Activated T-cell treated with anti-CD3 and anti-CD28 coated beads, Interleukin-2, amount 50 U/mL, for 72 hours (primary cell): ENCODE measurements at regions not wholly inside any gene's neighbourhood (a gene's known extent, or its start where the extent isn't known, plus 50 kb on each side); places are given as distances from the start of the nearest gene placed in this dataset.

ENCODE experiments used
- ATAC-seq, 2 donors: fragments of 150-1000 bp; cut with Tn5 transposase; replicated peaks in 1 of 2; 2 replicates each; pipeline ENCODE4 v1.10.0; 2021; ENCODE audit warnings: moderate library complexity in 2 of 2, mild to moderate bottlenecking in 1 of 2
- DNase-seq, 2 donors: peaks; one replicate each; pipeline ENCODE4 v3.0.0; 2021 to 2022; ENCODE audit warnings: mixed read lengths in 1 of 2
- H3K27ac Mint-ChIP-seq: one replicate; pipeline ENCODE4 v1.8.0; 2022; ENCODE audit warnings: mild to moderate bottlenecking, moderate library complexity, mixed read lengths
- H3K27me3 Mint-ChIP-seq: one replicate; pipeline ENCODE4 v1.8.0; 2022; ENCODE audit warnings: low read depth, mixed read lengths
- H3K36me3 Mint-ChIP-seq, 2 donors: one replicate each; pipeline ENCODE4 v1.8.0; 2022; ENCODE audit warnings: mixed read lengths in 2 of 2, mild to moderate bottlenecking in 1 of 2; ENCODE audit not compliant: insufficient read depth in 2 of 2
- H3K4me1 Mint-ChIP-seq: one replicate; pipeline ENCODE4 v1.8.0; 2022; ENCODE audit warnings: low read depth, mixed read lengths
- H3K4me3 Mint-ChIP-seq, 2 donors: one replicate each; pipeline ENCODE4 v1.8.0; 2022; ENCODE audit warnings: mild to moderate bottlenecking in 2 of 2, mixed read lengths in 2 of 2, moderate library complexity in 2 of 2
- H3K9me3 Mint-ChIP-seq, 2 donors: one replicate each; pipeline ENCODE4 v1.8.0; 2022; ENCODE audit warnings: mixed read lengths in 2 of 2

DNA sequence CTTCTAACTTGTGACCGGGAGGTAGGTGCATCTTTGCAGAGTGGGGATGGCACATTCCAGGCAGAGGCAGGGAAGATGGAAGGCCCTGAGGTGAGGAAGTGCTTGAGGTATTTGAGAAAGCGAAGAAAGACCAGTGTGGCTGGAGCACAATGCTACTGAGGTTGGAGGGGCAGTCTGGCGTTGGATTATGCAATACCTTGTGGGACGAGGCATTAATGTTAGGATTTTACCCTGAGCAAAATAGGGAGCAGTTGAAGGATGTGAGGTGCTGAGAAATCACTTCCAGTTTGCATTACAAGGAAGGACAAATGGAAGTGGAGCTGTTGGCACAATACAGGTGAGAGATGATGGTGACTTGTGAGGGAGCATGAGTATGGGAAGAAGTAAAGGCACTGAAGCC lies 145.5 kb downstream of the KCNA5 start:
- DNase-seq (no peak), ATAC-seq (no peak)
- H3K4me3 Mint-ChIP-seq: no peak overlapping the region
- no peaks in the 10 kb centered on the region for H3K9me3 Mint-ChIP-seq
- H3K4me1 Mint-ChIP-seq: no peaks in the 10 kb centered on the region
- H3K27ac Mint-ChIP-seq: no peak overlapping the region
- no peaks in the 10 kb centered on the region for H3K36me3 Mint-ChIP-seq
- peaks cover 7% of the 10 kb centered on the region for H3K27me3 Mint-ChIP-seq

DNA sequence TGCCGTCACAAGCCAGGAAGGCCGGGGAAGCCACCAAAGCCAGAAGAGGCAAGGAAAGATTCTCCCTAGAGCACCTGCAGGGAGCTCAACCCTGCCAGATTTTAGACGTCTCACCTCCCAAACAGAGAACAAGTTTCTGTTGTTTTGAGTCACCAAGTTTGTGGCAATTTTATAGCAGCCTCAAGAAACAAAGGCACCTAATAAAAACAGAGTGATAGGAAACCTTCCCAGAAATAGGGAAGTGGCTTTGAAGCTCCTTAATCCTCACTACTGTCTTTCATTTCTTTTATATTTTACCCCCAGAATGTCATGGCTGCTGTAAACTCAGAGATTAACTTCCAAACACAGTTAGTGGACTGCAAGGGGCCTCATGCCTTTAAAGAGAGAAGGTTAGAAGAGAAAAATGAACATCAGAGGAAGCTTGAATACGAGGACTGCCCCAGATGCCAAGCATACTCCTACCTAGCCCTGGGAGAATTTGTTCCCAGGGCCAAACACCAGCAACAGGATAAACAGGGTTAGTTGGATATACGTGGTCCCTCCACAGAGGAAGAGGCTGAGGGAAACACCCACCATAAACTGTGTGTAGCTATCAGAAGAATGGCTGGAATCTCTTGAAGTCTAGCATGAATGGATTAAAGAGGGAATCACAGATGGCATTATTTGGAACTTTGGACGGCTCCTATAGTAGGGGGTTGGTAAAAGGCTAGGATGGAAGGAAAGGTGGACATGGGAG lies 148.3 kb downstream of the KCNA5 start:
- H3K4me3 Mint-ChIP-seq: no peak overlapping the region
- DNase-seq: no peak
- H3K27me3 Mint-ChIP-seq: no peaks in the 10 kb centered on the region
- H3K36me3 Mint-ChIP-seq: no peaks in the 10 kb centered on the region
- no peaks in the 10 kb centered on the region for H3K9me3 Mint-ChIP-seq
- H3K27ac Mint-ChIP-seq: no peak overlapping the region
- no peaks in the 10 kb centered on the region for H3K4me1 Mint-ChIP-seq
- no peak for ATAC-seq

DNA sequence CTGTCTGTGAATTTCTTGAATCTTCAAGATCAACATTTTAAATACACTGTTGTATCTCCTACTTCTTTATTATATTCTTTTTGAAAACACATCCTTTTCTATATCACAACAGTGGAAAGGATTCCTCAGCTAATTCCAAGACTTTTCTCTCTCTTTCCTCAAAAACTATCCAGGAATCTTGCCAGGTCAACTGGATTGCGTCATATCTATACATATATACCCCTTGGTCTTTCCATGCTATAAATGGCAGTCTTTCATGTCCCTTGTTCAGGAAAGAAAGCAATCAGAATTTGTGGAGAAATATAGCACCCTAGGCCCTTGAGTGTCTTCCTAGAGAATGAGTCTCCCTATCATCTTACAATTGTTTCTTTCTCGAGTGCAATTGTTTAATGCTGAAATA lies 149.0 kb downstream of the KCNA5 start:
- Mint-ChIP-seq H3K27ac (no peak overlapping the region), H3K4me1 (no peaks in the 10 kb centered on the region), H3K36me3 (no peaks in the 10 kb centered on the region), H3K9me3 (no peaks in the 10 kb centered on the region), H3K4me3 (no peak overlapping the region), H3K27me3 (no peaks in the 10 kb centered on the region)
- no peak for DNase-seq
- ATAC-seq: no peak

DNA sequence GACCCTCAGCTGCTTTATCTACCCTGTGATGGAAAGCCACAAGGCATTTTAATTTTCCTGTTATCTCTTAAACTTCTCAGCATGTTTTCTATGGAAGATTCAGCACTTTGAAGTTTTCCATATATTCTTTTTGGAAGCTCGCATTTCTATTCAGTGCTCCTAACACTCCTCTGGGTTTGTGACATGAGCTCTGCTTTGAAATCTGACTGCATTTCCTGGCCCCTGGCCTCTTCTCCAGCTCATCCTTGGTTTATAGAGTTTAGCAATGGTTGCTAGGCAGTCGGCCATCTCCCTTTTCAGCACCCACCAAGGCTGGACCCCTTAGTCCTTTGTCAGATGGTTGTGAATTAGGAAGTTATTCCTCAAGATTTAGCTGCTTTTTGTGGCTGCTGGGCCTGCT lies 150.6 kb downstream of the KCNA5 start:
- H3K4me3 Mint-ChIP-seq: no peak overlapping the region

DNA sequence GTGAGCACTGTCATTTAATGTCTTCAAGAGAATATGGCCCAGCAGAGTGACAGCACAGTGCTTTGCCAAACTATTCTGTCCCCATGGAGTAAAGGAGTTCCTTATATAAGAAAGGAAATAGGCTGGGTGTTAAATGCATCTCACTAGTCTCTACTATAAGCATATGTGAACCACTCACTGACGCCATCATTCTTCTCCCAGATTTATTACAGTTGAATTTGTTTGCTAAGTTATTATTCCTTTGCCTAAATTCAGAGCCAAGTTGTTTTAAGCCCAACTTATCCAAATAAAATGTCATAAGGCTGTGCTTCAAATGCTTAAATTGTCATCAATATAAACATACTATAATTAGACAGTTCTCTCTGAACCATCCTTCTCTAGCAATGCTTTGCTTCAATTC lies 151.6 kb downstream of the KCNA5 start:
- Mint-ChIP-seq H3K36me3 (no peaks in the 10 kb centered on the region), H3K27me3 (no peaks in the 10 kb centered on the region), H3K4me1 (no peaks in the 10 kb centered on the region), H3K9me3 (no peaks in the 10 kb centered on the region), H3K4me3 (no peak overlapping the region), H3K27ac (no peak overlapping the region)
- DNase-seq: no peak
- ATAC-seq: no peak

More for the DNA sequence above, 150.6 kb downstream of the KCNA5 start:
- Mint-ChIP-seq H3K27me3 (no peaks in the 10 kb centered on the region), H3K27ac (no peak overlapping the region), H3K9me3 (no peaks in the 10 kb centered on the region), H3K4me1 (no peaks in the 10 kb centered on the region), H3K36me3 (no peaks in the 10 kb centered on the region)
- no peak for ATAC-seq
- DNase-seq: no peak

GRCh38 chr12:5195691-5196090 lies 152.0 kb downstream of the KCNA5 start:
- Mint-ChIP-seq H3K27me3 (no peaks in the 10 kb centered on the region), H3K4me1 (no peaks in the 10 kb centered on the region), H3K27ac (no peak overlapping the region), H3K4me3 (no peak overlapping the region), H3K36me3 (no peaks in the 10 kb centered on the region), H3K9me3 (no peaks in the 10 kb centered on the region)
- ATAC-seq (no peak), DNase-seq (no peak)

DNA sequence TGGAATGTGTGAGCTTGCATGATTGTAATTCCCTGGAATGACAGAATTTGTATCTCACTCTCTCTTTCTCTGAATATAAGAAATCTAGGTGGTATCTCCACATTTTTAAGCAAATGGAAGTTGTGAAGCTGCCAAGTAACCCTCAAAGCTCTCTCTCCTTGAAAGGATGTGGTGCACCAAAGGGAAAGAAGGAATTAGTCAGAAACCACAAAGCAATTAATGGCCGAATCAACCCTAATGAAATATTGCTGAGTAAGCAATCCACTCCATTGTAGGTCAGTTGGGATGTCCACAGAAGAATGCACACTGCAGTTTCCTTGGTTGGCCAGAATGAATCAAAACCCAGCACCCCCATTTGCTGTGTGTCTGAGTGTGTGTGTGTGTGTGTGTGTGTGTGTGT lies 153.5 kb downstream of the KCNA5 start:
- no peaks in the 10 kb centered on the region for H3K4me1 Mint-ChIP-seq
- no peak overlapping the region for H3K4me3 Mint-ChIP-seq
- no peaks in the 10 kb centered on the region for H3K36me3 Mint-ChIP-seq
- no peaks in the 10 kb centered on the region for H3K27me3 Mint-ChIP-seq
- H3K9me3 Mint-ChIP-seq: no peaks in the 10 kb centered on the region
- DNase-seq (no peak), ATAC-seq (no peak)
- H3K27ac Mint-ChIP-seq: no peak overlapping the region

DNA sequence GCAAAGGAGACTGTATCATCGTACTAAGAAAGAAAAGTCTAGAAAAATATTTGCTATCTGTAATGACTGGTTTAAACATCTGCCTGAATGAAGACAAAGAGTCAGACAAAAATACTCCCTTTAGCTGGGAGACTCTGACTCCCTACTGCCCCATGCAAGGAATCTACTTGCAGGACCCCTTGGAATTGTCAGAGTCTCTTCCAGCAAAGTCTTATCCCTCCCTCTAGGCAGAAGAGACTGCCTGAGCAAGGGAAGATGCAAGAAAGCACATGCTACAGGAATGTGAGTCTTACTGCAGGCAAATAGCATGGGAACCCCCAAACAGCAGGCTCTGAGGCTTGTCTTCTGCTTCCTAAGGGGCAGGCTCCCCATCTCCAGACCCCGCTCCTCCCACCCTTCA lies 154.0 kb downstream of the KCNA5 start:
- ATAC-seq (no peak), DNase-seq (no peak)
- no peaks in the 10 kb centered on the region for H3K36me3 Mint-ChIP-seq
- no peak overlapping the region for H3K4me3 Mint-ChIP-seq
- no peaks in the 10 kb centered on the region for H3K27me3 Mint-ChIP-seq
- H3K27ac Mint-ChIP-seq: no peak overlapping the region
- no peaks in the 10 kb centered on the region for H3K4me1 Mint-ChIP-seq
- H3K9me3 Mint-ChIP-seq: no peaks in the 10 kb centered on the region

- Mint-ChIP-seq H3K36me3 (no peaks in the 10 kb centered on the region), H3K27me3 (no peaks in the 10 kb centered on the region), H3K4me3 (no peak overlapping the region), H3K27ac (no peak overlapping the region), H3K4me1 (no peaks in the 10 kb centered on the region), H3K9me3 (no peaks in the 10 kb centered on the region)
- DNase-seq (peak; percentile 44 to 47), ATAC-seq (peak in 1 of 2 donors; percentile 32)
Measured at GRCh38 chr12:5200278-5201087, 156.8 kb downstream of the KCNA5 start.

- Mint-ChIP-seq H3K4me3 (no peak overlapping the region), H3K36me3 (no peaks in the 10 kb centered on the region), H3K27ac (no peak overlapping the region), H3K27me3 (no peaks in the 10 kb centered on the region), H3K4me1 (no peaks in the 10 kb centered on the region), H3K9me3 (no peaks in the 10 kb centered on the region)
- DNase-seq (no peak), ATAC-seq (no peak)
Measured at GRCh38 chr12:5201554-5202218, 158.0 kb downstream of the KCNA5 start.

DNA sequence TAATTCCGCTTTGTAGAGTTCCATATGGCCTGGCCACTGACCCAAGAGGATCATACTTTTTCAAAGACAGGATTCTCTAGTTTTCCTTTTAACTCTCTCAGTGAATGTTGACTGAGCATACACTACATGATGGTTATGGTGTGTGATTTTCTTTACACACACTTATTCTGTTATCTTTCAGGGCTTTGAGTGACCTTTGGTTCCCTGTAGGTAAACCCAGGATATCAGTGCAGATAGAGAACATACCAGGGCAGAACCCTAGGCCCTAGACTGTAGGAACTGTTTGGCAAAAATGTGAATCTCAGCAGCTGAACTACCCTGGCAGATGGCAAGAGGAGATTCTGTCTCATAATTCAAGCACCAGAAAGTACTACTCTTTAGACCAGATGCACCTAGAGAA lies 159.6 kb downstream of the KCNA5 start:
- H3K27me3 Mint-ChIP-seq: no peaks in the 10 kb centered on the region
- no peak for DNase-seq
- no peak for ATAC-seq
- no peak overlapping the region for H3K27ac Mint-ChIP-seq
- H3K4me3 Mint-ChIP-seq: no peak overlapping the region
- H3K9me3 Mint-ChIP-seq: no peaks in the 10 kb centered on the region
- no peaks in the 10 kb centered on the region for H3K4me1 Mint-ChIP-seq
- no peaks in the 10 kb centered on the region for H3K36me3 Mint-ChIP-seq

- Mint-ChIP-seq H3K27ac (no peak overlapping the region), H3K36me3 (no peaks in the 10 kb centered on the region), H3K4me3 (no peak overlapping the region), H3K4me1 (no peaks in the 10 kb centered on the region), H3K27me3 (no peaks in the 10 kb centered on the region), H3K9me3 (peaks cover 0 to 1% of the 10 kb centered on the region in 2 donors)
- no peak for DNase-seq
- no peak for ATAC-seq
Measured at GRCh38 chr12:5203720-5204119, 160.0 kb downstream of the KCNA5 start.

DNA sequence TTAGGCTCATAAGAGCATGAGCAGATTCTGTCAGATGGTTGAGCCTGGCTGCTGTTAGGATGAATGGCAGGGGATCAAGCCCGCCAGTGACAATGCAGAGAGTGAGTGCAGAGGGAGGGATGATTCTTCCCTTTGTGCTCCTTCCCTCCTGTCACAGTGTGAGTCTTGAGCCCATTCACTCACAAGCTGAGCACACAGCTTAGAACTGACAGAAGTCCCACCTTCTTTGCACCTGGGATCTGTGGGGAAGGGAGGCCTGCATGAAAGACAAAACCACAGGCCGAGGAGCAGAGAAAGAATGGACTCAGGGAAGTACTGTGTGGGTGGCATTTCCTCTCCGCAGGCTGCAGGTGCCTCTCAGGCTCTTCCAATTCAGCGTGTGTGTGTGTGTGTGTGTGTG lies 160.6 kb downstream of the KCNA5 start:
- H3K27me3 Mint-ChIP-seq: no peaks in the 10 kb centered on the region
- no peaks in the 10 kb centered on the region for H3K36me3 Mint-ChIP-seq
- ATAC-seq (no peak), DNase-seq (no peak)
- no peak overlapping the region for H3K4me3 Mint-ChIP-seq
- H3K9me3 Mint-ChIP-seq: peaks cover 0 to 1% of the 10 kb centered on the region in 2 donors
- H3K4me1 Mint-ChIP-seq: no peaks in the 10 kb centered on the region
- H3K27ac Mint-ChIP-seq: no peak overlapping the region
